Subcutaneous abdominal adipose tissue (tissue), 5 donors: ENCODE measurements at regions not wholly inside any gene's neighbourhood (a gene's known extent, or its start where the extent isn't known, plus 50 kb on each side); places are given as distances from the start of the nearest gene placed in this dataset.

Source experiments
- H3K27ac ChIP-seq: one replicate; pipeline ENCODE4 v1.7.0; 2013; ENCODE audit warnings: low read depth, mild to moderate bottlenecking, inconsistent platforms, low read length, moderate library complexity
- H3K27me3 ChIP-seq, 5 donors: one replicate each; pipeline ENCODE4 v1.7.0; 2013; ENCODE audit warnings: low read length in 5 of 5, inconsistent platforms in 1 of 5; ENCODE audit not compliant: control insufficient read depth in 5 of 5, insufficient read depth in 4 of 5
- H3K36me3 ChIP-seq, 5 donors: one replicate each; pipeline ENCODE4 v1.7.0; 2013; ENCODE audit warnings: low read length in 5 of 5; ENCODE audit not compliant: control insufficient read depth in 5 of 5, insufficient read depth in 5 of 5
- H3K4me1 ChIP-seq, 5 donors: one replicate each; pipeline ENCODE4 v1.7.0; 2013; ENCODE audit warnings: low read length in 5 of 5, mild to moderate bottlenecking in 3 of 5, moderate library complexity in 1 of 5; ENCODE audit not compliant: control insufficient read depth in 5 of 5, insufficient read depth in 5 of 5
- H3K4me3 ChIP-seq, 5 donors: one replicate each; pipeline ENCODE4 v1.7.0; 2013; ENCODE audit warnings: low read length in 5 of 5, low read depth in 1 of 5
- H3K9ac ChIP-seq, 5 donors: one replicate each; pipeline ENCODE4 v1.7.0; 2013; ENCODE audit warnings: low read length in 5 of 5, mild to moderate bottlenecking in 4 of 5, moderate library complexity in 3 of 5
- H3K9me3 ChIP-seq, 5 donors: one replicate each; pipeline ENCODE4 v1.7.0; 2013; ENCODE audit warnings: low read length in 5 of 5; ENCODE audit not compliant: control insufficient read depth in 5 of 5
- donor health status: healthy.
- donor health status: healthy.
- donor health status: healthy.
- donor health status: healthy.
- donor health status: healthy.

DNA sequence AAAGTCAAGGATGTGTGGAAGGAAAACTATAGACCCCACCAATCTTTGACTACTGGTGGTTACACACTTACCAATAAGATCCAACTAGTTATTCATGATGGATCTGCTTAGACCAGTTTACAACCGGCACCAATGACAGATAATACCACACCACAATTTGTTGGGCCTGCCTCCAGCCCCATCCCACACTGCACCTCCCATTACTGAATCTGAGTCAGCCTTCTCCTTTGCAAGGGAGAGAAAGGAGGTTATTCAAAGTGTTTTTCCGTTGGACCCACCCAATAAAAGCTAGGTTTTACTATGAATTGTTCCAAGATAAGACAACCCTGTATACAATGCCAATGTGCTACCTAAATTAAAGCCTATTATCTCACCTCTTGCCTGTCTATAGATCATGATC, 453.5 kb downstream of the MTRR start:
- H3K27ac ChIP-seq, result no peak overlapping the region
- no peaks in the 10 kb centered on the region for H3K36me3 ChIP-seq
- H3K9ac ChIP-seq, result no peak overlapping the region
- H3K9me3 ChIP-seq, result no peaks in the 10 kb centered on the region
- H3K27me3 ChIP-seq, result no peaks in the 10 kb centered on the region
- no peaks in the 10 kb centered on the region for H3K4me1 ChIP-seq
- H3K4me3 ChIP-seq, result no peak overlapping the region

GRCh38 chr5:8327016-8327415, 458.1 kb downstream of the MTRR start:
- H3K36me3 ChIP-seq, result no peaks in the 10 kb centered on the region
- H3K27me3 ChIP-seq, result peaks cover 0 to 3% (median 0%) of the 10 kb centered on the region in 5 donors
- H3K9ac ChIP-seq, result no peak overlapping the region
- no peak overlapping the region for H3K27ac ChIP-seq
- no peaks in the 10 kb centered on the region for H3K4me1 ChIP-seq
- H3K4me3 ChIP-seq, result no peak overlapping the region
- no peaks in the 10 kb centered on the region for H3K9me3 ChIP-seq

DNA sequence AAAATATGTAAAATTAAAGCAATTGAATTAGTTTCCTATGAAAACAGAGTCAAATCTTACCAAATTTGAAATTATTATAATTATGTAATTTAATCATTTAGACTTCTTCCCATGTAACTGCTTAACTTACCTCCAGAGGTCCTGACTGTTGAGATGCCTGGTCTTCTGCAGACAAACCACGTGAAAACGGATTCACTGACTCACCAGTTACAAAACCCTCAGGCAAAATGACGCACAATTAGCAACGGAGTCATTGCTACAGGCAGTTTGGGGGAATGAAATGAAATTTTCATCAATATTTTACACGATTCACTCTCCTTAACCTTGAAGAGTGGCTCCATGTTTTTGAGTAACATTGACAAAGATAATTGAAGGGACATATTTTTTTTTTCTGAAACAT, 460.8 kb downstream of the MTRR start:
- H3K27me3 ChIP-seq, result peaks cover 0 to 5% (median 0%) of the 10 kb centered on the region in 5 donors

DNA sequence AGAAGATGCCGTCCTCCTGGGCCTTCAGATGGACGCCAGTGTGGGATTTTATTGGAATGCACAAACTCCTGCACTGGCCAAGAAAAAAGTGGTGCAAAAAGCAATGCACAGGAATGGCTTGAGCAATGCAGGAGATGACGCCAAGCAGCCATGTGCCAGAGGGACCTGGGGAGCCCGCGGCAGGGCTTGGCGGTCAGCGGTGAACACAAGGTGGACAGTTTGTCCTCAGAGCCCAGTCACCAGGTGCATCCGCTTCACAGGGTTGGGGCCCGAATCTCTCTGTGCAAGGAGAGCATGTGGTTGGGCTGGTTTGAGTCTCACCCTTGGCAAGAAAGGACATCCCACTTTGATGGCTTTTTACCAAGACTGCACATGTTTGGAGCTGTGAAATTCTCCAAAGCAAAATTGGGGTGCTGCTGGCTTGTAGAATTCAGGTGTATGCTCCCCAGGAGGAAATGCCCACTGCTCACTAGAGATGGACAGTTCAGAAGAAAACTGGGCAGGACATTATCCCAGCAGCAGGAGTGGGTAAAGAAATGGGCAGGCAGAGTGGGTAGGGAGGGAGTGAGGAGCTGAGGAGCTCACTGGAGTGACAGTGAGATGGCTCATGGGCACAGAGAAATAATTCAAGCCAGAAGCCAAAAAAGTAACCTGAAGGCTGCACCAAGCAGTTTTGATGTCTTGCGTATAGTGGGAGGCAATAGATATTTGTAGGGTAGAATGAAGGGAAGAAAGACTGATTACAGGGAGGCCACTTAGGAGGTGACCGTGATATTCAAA, 463.9 kb downstream of the MTRR start:
- Histone ChIP-seq H3K36me3 (no peaks in the 10 kb centered on the region), H3K27ac (no peak overlapping the region), H3K4me1 (no peaks in the 10 kb centered on the region), H3K9ac (no peak overlapping the region), H3K9me3 (no peaks in the 10 kb centered on the region), H3K4me3 (no peak overlapping the region), H3K27me3 (peaks cover 0 to 5% (median 0%) of the 10 kb centered on the region in 5 donors)

More for the DNA sequence above, 460.8 kb downstream of the MTRR start:
- Histone ChIP-seq H3K9me3 (no peaks in the 10 kb centered on the region), H3K36me3 (no peaks in the 10 kb centered on the region), H3K4me3 (no peak overlapping the region), H3K9ac (no peak overlapping the region), H3K4me1 (no peaks in the 10 kb centered on the region), H3K27ac (no peak overlapping the region)

DNA sequence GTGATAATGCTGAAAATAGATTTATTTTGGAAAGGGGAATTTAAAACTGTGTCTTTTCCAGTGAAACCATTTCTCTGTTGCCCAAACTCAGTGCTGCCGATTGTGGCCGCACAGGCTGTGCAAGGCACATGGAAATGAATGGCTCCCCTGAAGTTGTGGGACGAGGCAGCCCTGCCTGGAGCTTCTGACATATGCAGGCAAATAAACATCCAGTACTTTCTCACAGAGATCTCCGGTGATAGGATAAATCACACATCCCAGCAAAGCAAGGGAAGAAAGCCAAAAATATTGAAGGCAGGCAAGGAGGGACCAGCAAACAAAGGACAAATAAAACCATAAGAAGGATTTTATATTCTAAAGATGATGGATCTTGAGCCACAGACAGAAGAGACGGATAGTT, 464.5 kb downstream of the MTRR start:
- no peak overlapping the region for H3K27ac ChIP-seq

DNA sequence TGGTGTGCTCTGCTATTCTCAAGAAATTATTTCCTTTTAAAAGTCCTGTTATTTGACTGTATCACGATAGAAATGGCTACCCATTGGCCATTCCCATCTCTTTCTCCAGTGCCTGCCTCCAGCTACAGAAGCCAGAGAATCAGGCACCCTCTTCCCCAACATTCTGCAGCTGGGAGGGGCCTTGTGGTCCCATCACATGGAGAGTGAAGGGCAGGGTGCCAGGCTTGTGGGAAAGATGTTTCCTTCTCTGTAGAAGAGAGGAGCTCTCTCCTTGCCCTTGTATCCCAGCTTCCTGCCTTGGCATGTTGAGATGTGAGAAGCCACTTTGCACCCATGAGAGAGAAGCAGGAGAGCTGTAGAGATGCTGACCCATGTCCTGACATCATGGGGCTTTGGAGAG, 465.0 kb downstream of the MTRR start:
- Histone ChIP-seq H3K9ac (no peak overlapping the region), H3K27me3 (peaks cover 0 to 5% (median 0%) of the 10 kb centered on the region in 5 donors), H3K27ac (no peak overlapping the region), H3K4me1 (no peaks in the 10 kb centered on the region), H3K9me3 (no peaks in the 10 kb centered on the region), H3K36me3 (no peaks in the 10 kb centered on the region), H3K4me3 (no peak overlapping the region)

More for the DNA sequence above, 464.5 kb downstream of the MTRR start:
- Histone ChIP-seq H3K27me3 (peaks cover 0 to 5% (median 0%) of the 10 kb centered on the region in 5 donors), H3K4me1 (no peaks in the 10 kb centered on the region), H3K4me3 (no peak overlapping the region), H3K36me3 (no peaks in the 10 kb centered on the region), H3K9ac (no peak overlapping the region), H3K9me3 (no peaks in the 10 kb centered on the region)

- no peaks in the 10 kb centered on the region for H3K9me3 ChIP-seq
- no peak overlapping the region for H3K27ac ChIP-seq
- no peaks in the 10 kb centered on the region for H3K27me3 ChIP-seq
- H3K9ac ChIP-seq, result no peak overlapping the region
- no peaks in the 10 kb centered on the region for H3K36me3 ChIP-seq
- no peak overlapping the region for H3K4me3 ChIP-seq
- peaks cover 0 to 8% (median 4%) of the 10 kb centered on the region in 5 donors for H3K4me1 ChIP-seq
Measured at GRCh38 chr5:8340261-8340660, 471.3 kb downstream of the MTRR start.

DNA sequence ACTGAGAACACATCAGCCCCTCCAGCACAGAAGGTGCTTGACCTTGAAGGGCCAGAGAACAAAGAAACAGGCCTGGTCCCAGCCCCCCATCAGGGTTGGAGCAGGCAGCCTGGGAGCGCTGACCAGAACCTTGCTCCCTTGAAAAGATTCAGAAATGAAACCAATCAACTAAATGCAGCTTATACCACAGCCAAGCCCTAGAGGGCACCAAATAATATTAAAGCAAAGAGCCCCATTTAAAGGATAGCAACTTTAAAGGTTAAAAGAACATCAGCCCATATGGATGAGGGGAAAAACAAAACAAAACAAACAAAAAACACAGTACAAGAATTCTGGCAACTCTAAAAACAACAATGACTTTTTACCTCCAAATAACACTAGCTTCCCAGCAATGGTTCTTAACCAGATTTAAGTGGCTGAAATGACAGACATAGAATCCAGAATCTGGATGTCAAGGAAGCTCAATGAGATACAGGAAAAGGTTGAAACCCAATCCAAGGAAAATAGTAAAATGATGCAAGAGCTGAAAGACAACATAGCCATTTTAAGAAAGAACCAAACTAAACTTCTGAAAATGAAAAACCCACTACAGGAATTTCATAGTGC, 471.9 kb downstream of the MTRR start:
- no peaks in the 10 kb centered on the region for H3K9me3 ChIP-seq
- no peaks in the 10 kb centered on the region for H3K27me3 ChIP-seq
- H3K36me3 ChIP-seq, result no peaks in the 10 kb centered on the region
- H3K9ac ChIP-seq, result no peak overlapping the region
- no peak overlapping the region for H3K27ac ChIP-seq
- no peak overlapping the region for H3K4me3 ChIP-seq
- H3K4me1 ChIP-seq, result peaks cover 0 to 8% (median 4%) of the 10 kb centered on the region in 5 donors

GRCh38 chr5:8341406-8341805, 472.5 kb downstream of the MTRR start:
- no peak overlapping the region for H3K9ac ChIP-seq
- peaks cover 0 to 8% (median 4%) of the 10 kb centered on the region in 5 donors for H3K4me1 ChIP-seq
- no peaks in the 10 kb centered on the region for H3K36me3 ChIP-seq
- no peaks in the 10 kb centered on the region for H3K9me3 ChIP-seq
- no peak overlapping the region for H3K4me3 ChIP-seq
- no peaks in the 10 kb centered on the region for H3K27me3 ChIP-seq
- H3K27ac ChIP-seq, result no peak overlapping the region

DNA sequence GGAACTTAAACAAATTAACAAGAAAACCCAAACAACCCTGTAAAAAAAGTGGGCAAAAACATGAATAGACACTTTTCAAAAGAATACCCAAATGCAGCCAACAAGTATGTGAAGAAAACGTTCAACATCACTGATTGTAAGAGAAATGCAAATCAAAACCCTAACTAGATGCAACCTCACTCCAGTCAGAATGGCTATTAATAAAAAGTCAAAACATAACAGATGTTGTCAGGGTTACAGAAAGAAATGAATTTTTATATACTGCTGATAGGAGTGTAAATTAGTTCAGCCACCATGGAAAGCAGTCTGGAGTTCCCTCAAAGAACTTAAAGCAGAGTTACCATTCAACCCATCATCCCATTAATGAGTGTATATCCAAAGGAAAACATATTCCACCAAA, 479.0 kb downstream of the MTRR start:
- H3K9me3 ChIP-seq, result peaks cover 0 to 3% (median 0%) of the 10 kb centered on the region in 5 donors
- H3K9ac ChIP-seq, result no peak overlapping the region
- no peak overlapping the region for H3K4me3 ChIP-seq
- H3K27ac ChIP-seq, result no peak overlapping the region
- H3K27me3 ChIP-seq, result no peaks in the 10 kb centered on the region
- no peaks in the 10 kb centered on the region for H3K4me1 ChIP-seq
- H3K36me3 ChIP-seq, result no peaks in the 10 kb centered on the region
